Karpas-422 (cell line): ENCODE measurements at regions not wholly inside any gene's neighbourhood (a gene's known extent, or its start where the extent isn't known, plus 50 kb on each side); places are given as distances from the start of the nearest gene placed in this dataset.

ENCODE experiments used
- DNase-seq: peaks from one replicate; pipeline ENCODE4 v3.0.0-alpha.2; 2015
- H2AFZ ChIP-seq: fragments of 200-600 bp; sonication (generic); 2 replicates; pipeline ENCODE4 v1.6.1; 2014; ENCODE audit warnings: antibody characterized with exemption, low read length, mixed read lengths
- H3K27ac ChIP-seq: fragments of 200-600 bp; sonication (generic); 2 replicates; pipeline ENCODE4 v1.5.1; 2014; ENCODE audit warnings: mild to moderate bottlenecking, low read length, moderate library complexity
- H3K27me3 ChIP-seq: fragments of 200-600 bp; sonication (generic); 2 replicates; pipeline ENCODE4 v1.6.1; 2014; ENCODE audit warnings: low read length, mixed read lengths
- H3K36me3 ChIP-seq: fragments of 200-600 bp; sonication (generic); 2 replicates; pipeline ENCODE4 v1.6.1; 2014; ENCODE audit warnings: low read length, mixed read lengths; ENCODE audit not compliant: insufficient read depth
- H3K4me1 ChIP-seq: fragments of 200-600 bp; sonication (generic); 2 replicates; pipeline ENCODE4 v1.6.1; 2014; ENCODE audit warnings: mild to moderate bottlenecking, low read length, mixed read lengths
- H3K4me2 ChIP-seq: fragments of 200-600 bp; sonication (generic); 2 replicates; pipeline ENCODE4 v1.6.1; 2014; ENCODE audit warnings: low read length, low read depth, mild to moderate bottlenecking; ENCODE audit not compliant: poor library complexity, severe bottlenecking
- H3K4me3 ChIP-seq: fragments of 200-600 bp; sonication (generic); 2 replicates; pipeline ENCODE4 v1.5.1; 2014; ENCODE audit warnings: mild to moderate bottlenecking, antibody characterized with exemption, low read length, mixed read lengths
- H3K79me2 ChIP-seq: fragments of 200-600 bp; sonication (generic); 2 replicates; pipeline ENCODE4 v1.6.1; 2014; ENCODE audit warnings: mild to moderate bottlenecking, low read length, mixed read lengths
- H3K9ac ChIP-seq: fragments of 200-600 bp; sonication (generic); 2 replicates; pipeline ENCODE4 v1.6.0; 2014; ENCODE audit warnings: low read length
- H3K9me2 ChIP-seq: fragments of 200-600 bp; sonication (generic), shearing (Covaris generic); replicated peaks from 2 replicates; pipeline ENCODE4 v1.6.0; 2014; ENCODE audit warnings: mild to moderate bottlenecking, low read length, moderate library complexity; ENCODE audit not compliant: insufficient read depth
- H3K9me3 ChIP-seq: fragments of 300-700, 200-600 bp; sonication (generic); 2 replicates; pipeline ENCODE4 v1.6.1; 2014; ENCODE audit warnings: low read length, mixed read lengths
- H4K20me1 ChIP-seq: fragments of 200-600 bp; sonication (generic); 2 replicates; pipeline ENCODE4 v1.6.1; 2014; ENCODE audit warnings: mild to moderate bottlenecking, antibody characterized with exemption, low read length, low read depth; ENCODE audit not compliant: insufficient read depth

GRCh38 chr3:161990036-161990435 is 493.4 kb downstream of the OTOL1 start:
- no peak overlapping the region for H3K4me3 ChIP-seq
- no peak overlapping the region for H3K4me2 ChIP-seq
- H4K20me1 ChIP-seq = no peaks in the 10 kb centered on the region
- DNase-seq = no peak
- no peaks in the 10 kb centered on the region for H3K36me3 ChIP-seq
- peaks cover 17% of the 10 kb centered on the region for H3K9me3 ChIP-seq
- H3K9ac ChIP-seq = no peak overlapping the region
- no peak overlapping the region for H3K27ac ChIP-seq
- no peaks in the 10 kb centered on the region for H3K9me2 ChIP-seq
- H2AFZ ChIP-seq = no peak overlapping the region
- H3K4me1 ChIP-seq = no peaks in the 10 kb centered on the region
- no peaks in the 10 kb centered on the region for H3K27me3 ChIP-seq
- H3K79me2 ChIP-seq = no peaks in the 10 kb centered on the region

- H3K79me2 ChIP-seq = no peaks in the 10 kb centered on the region
- no peak for DNase-seq
- H3K4me2 ChIP-seq = no peak overlapping the region
- H3K36me3 ChIP-seq = no peaks in the 10 kb centered on the region
- H2AFZ ChIP-seq = peak overlapping the region; percentile 9; the same call in 1 of the 2 replicates
- H3K27ac ChIP-seq = no peak overlapping the region
- no peaks in the 10 kb centered on the region for H3K4me1 ChIP-seq
- no peak overlapping the region for H3K9ac ChIP-seq
- no peak overlapping the region for H3K4me3 ChIP-seq
- no peaks in the 10 kb centered on the region for H3K9me2 ChIP-seq
- no peaks in the 10 kb centered on the region for H3K27me3 ChIP-seq
- H3K9me3 ChIP-seq = peaks cover 33% of the 10 kb centered on the region
- H4K20me1 ChIP-seq = no peaks in the 10 kb centered on the region
These were observed 495.4 kb downstream of the OTOL1 start for GRCh38 chr3:161991901-161992540.

GRCh38 chr3:161999846-162000245 is 503.2 kb downstream of the OTOL1 start:
- Histone ChIP-seq H3K4me2 (no peak overlapping the region), H3K79me2 (no peaks in the 10 kb centered on the region), H3K9me3 (peaks cover 31% of the 10 kb centered on the region), H3K4me3 (no peak overlapping the region), H3K9ac (no peak overlapping the region), H3K4me1 (no peaks in the 10 kb centered on the region), H3K27me3 (no peaks in the 10 kb centered on the region), H4K20me1 (no peaks in the 10 kb centered on the region), H3K9me2 (no peaks in the 10 kb centered on the region), H3K27ac (no peak overlapping the region), H2AFZ (no peak overlapping the region), H3K36me3 (no peaks in the 10 kb centered on the region)
- DNase-seq = no peak

- Histone ChIP-seq H3K27ac (no peak overlapping the region), H3K4me1 (no peaks in the 10 kb centered on the region), H3K9ac (no peak overlapping the region), H4K20me1 (no peaks in the 10 kb centered on the region), H3K36me3 (no peaks in the 10 kb centered on the region), H3K4me2 (no peak overlapping the region), H2AFZ (no peak overlapping the region), H3K27me3 (no peaks in the 10 kb centered on the region), H3K79me2 (no peaks in the 10 kb centered on the region), H3K9me3 (peaks cover 18% of the 10 kb centered on the region), H3K4me3 (no peak overlapping the region), H3K9me2 (no peaks in the 10 kb centered on the region)
- DNase-seq = no peak
These were observed 511.1 kb downstream of the OTOL1 start for GRCh38 chr3:162007722-162008121.

- Histone ChIP-seq H3K27ac (no peak overlapping the region), H2AFZ (no peak overlapping the region), H3K4me2 (no peak overlapping the region), H4K20me1 (no peaks in the 10 kb centered on the region), H3K4me1 (no peaks in the 10 kb centered on the region), H3K9ac (no peak overlapping the region), H3K9me3 (peaks cover 10% of the 10 kb centered on the region), H3K79me2 (no peaks in the 10 kb centered on the region), H3K36me3 (no peaks in the 10 kb centered on the region), H3K27me3 (no peaks in the 10 kb centered on the region), H3K4me3 (no peak overlapping the region), H3K9me2 (no peaks in the 10 kb centered on the region)
- no peak for DNase-seq
These were observed 516.0 kb downstream of the OTOL1 start for GRCh38 chr3:162012633-162013032.

GRCh38 chr3:162014284-162014683 is 517.7 kb downstream of the OTOL1 start:
- Histone ChIP-seq H3K27me3 (no peaks in the 10 kb centered on the region), H3K9me2 (no peaks in the 10 kb centered on the region), H3K4me2 (no peak overlapping the region), H2AFZ (no peak overlapping the region), H3K9ac (no peak overlapping the region), H3K4me3 (no peak overlapping the region), H3K9me3 (peaks cover 14% of the 10 kb centered on the region), H3K79me2 (no peaks in the 10 kb centered on the region), H4K20me1 (no peaks in the 10 kb centered on the region), H3K36me3 (no peaks in the 10 kb centered on the region), H3K27ac (no peak overlapping the region), H3K4me1 (no peaks in the 10 kb centered on the region)
- DNase-seq = no peak

GRCh38 chr3:162015856-162016255 is 519.2 kb downstream of the OTOL1 start:
- H4K20me1 ChIP-seq = no peaks in the 10 kb centered on the region
- H2AFZ ChIP-seq = no peak overlapping the region
- H3K36me3 ChIP-seq = no peaks in the 10 kb centered on the region
- no peak overlapping the region for H3K4me3 ChIP-seq
- H3K9me3 ChIP-seq = peaks cover 18% of the 10 kb centered on the region
- no peak overlapping the region for H3K9ac ChIP-seq
- DNase-seq = no peak
- no peak overlapping the region for H3K27ac ChIP-seq
- no peaks in the 10 kb centered on the region for H3K9me2 ChIP-seq
- no peaks in the 10 kb centered on the region for H3K79me2 ChIP-seq
- no peaks in the 10 kb centered on the region for H3K27me3 ChIP-seq
- H3K4me1 ChIP-seq = no peaks in the 10 kb centered on the region
- no peak overlapping the region for H3K4me2 ChIP-seq

GRCh38 chr3:162019817-162020216 is 523.2 kb downstream of the OTOL1 start:
- H3K9ac ChIP-seq = no peak overlapping the region
- H3K79me2 ChIP-seq = no peaks in the 10 kb centered on the region

More at GRCh38 chr3:162019817-162020216, 523.2 kb downstream of the OTOL1 start:
- Histone ChIP-seq H3K9me2 (no peaks in the 10 kb centered on the region), H3K9me3 (peaks cover 27% of the 10 kb centered on the region), H2AFZ (no peak overlapping the region), H4K20me1 (no peaks in the 10 kb centered on the region), H3K27me3 (no peaks in the 10 kb centered on the region), H3K4me2 (no peak overlapping the region), H3K4me3 (no peak overlapping the region), H3K4me1 (no peaks in the 10 kb centered on the region), H3K27ac (no peak overlapping the region), H3K36me3 (no peaks in the 10 kb centered on the region)
- no peak for DNase-seq
